ENCODE measurements at regions not wholly inside any gene's neighbourhood (a gene's known extent, or its start where the extent isn't known, plus 50 kb on each side); places are given as distances from the start of the nearest gene placed in this dataset.

GRCh38 chr6:71029555-71029954 is 72.7 kb upstream of the B3GAT2 start:
- ChIA-PET POLR2A (interaction anchor here (1.6 kb wide), 1 partner anchor 10 kb away, joined by 3 read pairs; no protein-coding TSS in a partner anchor), CTCF (no interaction called here)
- DNase-seq (ENCODE audit: extremely low spot score): no peak
- TF ChIP-seq TARDBP (IDR thresholded peaks at IDR 0.05): no peak
- TF ChIP-seq BHLHE40 (IDR thresholded peaks at IDR 0.05; ENCODE audit: borderline replicate concordance): no peak

DNA sequence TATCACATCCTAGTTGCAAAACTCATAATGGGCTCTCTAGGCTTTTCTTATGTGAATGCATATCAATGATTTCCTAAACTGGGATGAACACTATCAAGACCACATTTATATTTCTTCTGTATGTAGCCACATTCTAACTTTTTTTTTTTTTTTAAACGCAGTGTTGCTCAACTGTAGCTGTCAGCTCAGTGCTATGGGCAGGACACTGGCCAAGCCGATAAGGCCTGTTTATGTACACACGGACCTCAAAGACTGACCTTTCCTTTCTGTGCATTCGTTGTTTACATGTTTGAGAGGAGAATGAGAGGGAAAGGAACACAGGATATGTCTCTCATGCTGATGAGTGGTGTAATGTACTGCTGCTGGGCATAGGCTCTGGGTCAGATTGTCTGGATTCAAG is 75.1 kb upstream of the B3GAT2 start:
- ChIA-PET POLR2A (no interaction called here), CTCF (no interaction called here)
- no peak for DNase-seq (ENCODE audit: extremely low spot score)
- TF ChIP-seq CTBP1 (IDR thresholded peaks at IDR 0.05; ENCODE audit: borderline replicate concordance) (no peak), LEF1 (IDR thresholded peaks at IDR 0.05; ENCODE audit: borderline replicate concordance) (no peak), FOXA1 (IDR thresholded peaks at IDR 0.05) (no peak), ARNT (IDR thresholded peaks at IDR 0.05) (no peak), ELF4 (IDR thresholded peaks at IDR 0.05) (no peak), SP1 (IDR thresholded peaks at IDR 0.05) (no peak), L3MBTL2 (conservative IDR thresholded peaks at IDR 0.05) (no peak), HDGF (IDR thresholded peaks at IDR 0.05; ENCODE audit: borderline replicate concordance) (no peak), SUZ12 (IDR thresholded peaks at IDR 0.05) (no peak), FOXM1 (IDR thresholded peaks at IDR 0.05; ENCODE audit: borderline replicate concordance) (no peak), BHLHE40 (IDR thresholded peaks at IDR 0.05; ENCODE audit: borderline replicate concordance) (no peak), TARDBP (IDR thresholded peaks at IDR 0.05) (no peak), FOXK2 (IDR thresholded peaks at IDR 0.05) (no peak), NFRKB (IDR thresholded peaks at IDR 0.05) (no peak), ZNF384 (IDR thresholded peaks at IDR 0.05) (no peak)
- TF ChIP-seq, protein P1, sequence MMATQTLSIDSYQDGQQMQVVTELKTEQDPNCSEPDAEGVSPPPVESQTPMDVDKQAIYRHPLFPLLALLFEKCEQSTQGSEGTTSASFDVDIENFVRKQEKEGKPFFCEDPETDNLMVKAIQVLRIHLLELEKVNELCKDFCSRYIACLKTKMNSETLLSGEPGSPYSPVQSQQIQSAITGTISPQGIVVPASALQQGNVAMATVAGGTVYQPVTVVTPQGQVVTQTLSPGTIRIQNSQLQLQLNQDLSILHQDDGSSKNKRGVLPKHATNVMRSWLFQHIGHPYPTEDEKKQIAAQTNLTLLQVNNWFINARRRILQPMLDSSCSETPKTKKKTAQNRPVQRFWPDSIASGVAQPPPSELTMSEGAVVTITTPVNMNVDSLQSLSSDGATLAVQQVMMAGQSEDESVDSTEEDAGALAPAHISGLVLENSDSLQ (IDR thresholded peaks at IDR 0.05): no peak

- POLR2A ChIA-PET: no interaction called here
- CTCF ChIA-PET: no interaction called here
These were observed 76.3 kb upstream of the B3GAT2 start for GRCh38 chr6:71033171-71033570.

GRCh38 chr6:71033890-71034289 is 77.0 kb upstream of the B3GAT2 start:
- DNase-seq (ENCODE audit: extremely low spot score): no peak
- TF ChIP-seq FOXM1 (IDR thresholded peaks at IDR 0.05; ENCODE audit: borderline replicate concordance) (no peak), TARDBP (IDR thresholded peaks at IDR 0.05) (no peak), ARNT (IDR thresholded peaks at IDR 0.05) (no peak), CTBP1 (IDR thresholded peaks at IDR 0.05; ENCODE audit: borderline replicate concordance) (no peak), HDGF (IDR thresholded peaks at IDR 0.05; ENCODE audit: borderline replicate concordance) (no peak)
- ChIA-PET CTCF (no interaction called here), POLR2A (no interaction called here)

More at GRCh38 chr6:71033171-71033570, 76.3 kb upstream of the B3GAT2 start:
- TF ChIP-seq ELF4 (IDR thresholded peaks at IDR 0.05) (no peak), FOXM1 (IDR thresholded peaks at IDR 0.05; ENCODE audit: borderline replicate concordance) (no peak), ZNF384 (IDR thresholded peaks at IDR 0.05) (no peak), FOXK2 (IDR thresholded peaks at IDR 0.05) (no peak), TARDBP (IDR thresholded peaks at IDR 0.05) (no peak), SP1 (IDR thresholded peaks at IDR 0.05) (no peak), HDGF (IDR thresholded peaks at IDR 0.05; ENCODE audit: borderline replicate concordance) (no peak), ARNT (IDR thresholded peaks at IDR 0.05) (no peak), LEF1 (IDR thresholded peaks at IDR 0.05; ENCODE audit: borderline replicate concordance) (no peak), SUZ12 (IDR thresholded peaks at IDR 0.05) (no peak), L3MBTL2 (conservative IDR thresholded peaks at IDR 0.05) (no peak), CTBP1 (IDR thresholded peaks at IDR 0.05; ENCODE audit: borderline replicate concordance) (no peak), FOXA1 (IDR thresholded peaks at IDR 0.05) (no peak), BHLHE40 (IDR thresholded peaks at IDR 0.05; ENCODE audit: borderline replicate concordance) (no peak), NFRKB (IDR thresholded peaks at IDR 0.05) (no peak)
- TF ChIP-seq, protein P1 (IDR thresholded peaks at IDR 0.05): no peak
- DNase-seq (ENCODE audit: extremely low spot score): no peak

- no peak for DNase-seq (ENCODE audit: extremely low spot score)
- ChIA-PET CTCF (interaction anchor here (0.6 kb wide), 1 partner anchor 22 kb away, joined by 3 read pairs; no protein-coding TSS in a partner anchor), POLR2A (no interaction called here)
- TF ChIP-seq NFRKB (IDR thresholded peaks at IDR 0.05) (no peak), L3MBTL2 (conservative IDR thresholded peaks at IDR 0.05) (no peak), CTBP1 (IDR thresholded peaks at IDR 0.05; ENCODE audit: borderline replicate concordance) (no peak), BHLHE40 (IDR thresholded peaks at IDR 0.05; ENCODE audit: borderline replicate concordance) (no peak)
- TF ChIP-seq, protein P1 (IDR thresholded peaks at IDR 0.05): peak; percentile 87
These were observed 77.9 kb upstream of the B3GAT2 start for GRCh38 chr6:71034563-71035345.

DNA sequence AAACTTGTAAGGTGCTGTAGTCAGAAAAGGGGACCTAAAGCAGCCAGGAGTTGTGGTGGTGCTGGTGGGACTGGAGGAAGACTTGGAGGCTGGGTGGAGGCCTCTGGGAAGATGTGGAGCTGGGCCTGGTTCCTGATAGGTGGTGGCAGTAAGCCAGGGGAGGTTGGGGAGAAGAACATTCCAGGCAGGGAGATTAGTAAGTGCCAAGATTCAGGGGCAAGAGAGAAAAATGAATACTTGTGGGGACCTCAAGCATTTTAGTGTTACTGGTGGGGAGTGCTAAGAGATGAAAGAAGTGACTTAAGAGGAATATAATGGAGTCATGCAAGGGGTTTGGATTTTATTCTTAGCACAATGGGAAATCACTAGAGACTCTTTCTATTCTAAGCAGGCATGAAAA is 79.0 kb upstream of the B3GAT2 start:
- no peak for TF ChIP-seq ZNF384 (IDR thresholded peaks at IDR 0.05)
- no peak for TF ChIP-seq SP1 (IDR thresholded peaks at IDR 0.05)
- no peak for TF ChIP-seq ARNT (IDR thresholded peaks at IDR 0.05)
- no peak for TF ChIP-seq BHLHE40 (IDR thresholded peaks at IDR 0.05; ENCODE audit: borderline replicate concordance)
- TF ChIP-seq LEF1 (IDR thresholded peaks at IDR 0.05; ENCODE audit: borderline replicate concordance): no peak
- no peak for TF ChIP-seq FOXA1 (IDR thresholded peaks at IDR 0.05)
- TF ChIP-seq L3MBTL2 (conservative IDR thresholded peaks at IDR 0.05): no peak
- no peak for TF ChIP-seq TARDBP (IDR thresholded peaks at IDR 0.05)
- TF ChIP-seq ELF4 (IDR thresholded peaks at IDR 0.05): no peak
- no peak for TF ChIP-seq HDGF (IDR thresholded peaks at IDR 0.05; ENCODE audit: borderline replicate concordance)
- no peak for TF ChIP-seq FOXM1 (IDR thresholded peaks at IDR 0.05; ENCODE audit: borderline replicate concordance)
- TF ChIP-seq, protein P1 (IDR thresholded peaks at IDR 0.05): no peak
- TF ChIP-seq CTBP1 (IDR thresholded peaks at IDR 0.05; ENCODE audit: borderline replicate concordance): no peak
- no peak for TF ChIP-seq NFRKB (IDR thresholded peaks at IDR 0.05)
- no peak for TF ChIP-seq SUZ12 (IDR thresholded peaks at IDR 0.05)
- no peak for TF ChIP-seq FOXK2 (IDR thresholded peaks at IDR 0.05)
- no peak for DNase-seq (ENCODE audit: extremely low spot score)
- ChIA-PET CTCF (no interaction called here), POLR2A (no interaction called here)
